ENCODE measurements at regions not wholly inside any gene's neighbourhood (a gene's known extent, or its start where the extent isn't known, plus 50 kb on each side); places are given as distances from the start of the nearest gene placed in this dataset.

- no peak for DNase-seq
Observed at GRCh38 chr3:46146548-46146947, 61.6 kb downstream of the CCR1 start.

GRCh38 chr3:46146021-46146420 is 62.1 kb downstream of the CCR1 start:
- no peak for DNase-seq

- no peak for DNase-seq
Observed at GRCh38 chr3:46145147-46145546, 63.0 kb downstream of the CCR1 start.

GRCh38 chr3:46143951-46144473 is 64.1 kb downstream of the CCR1 start:
- no peak for DNase-seq

- DNase-seq: no peak
Observed at GRCh38 chr3:46141813-46142212, 66.3 kb downstream of the CCR1 start.

GRCh38 chr3:46138581-46138980 is 69.5 kb downstream of the CCR1 start:
- DNase-seq: no peak

- no peak for DNase-seq
Observed at GRCh38 chr3:46135475-46135874, 72.6 kb downstream of the CCR1 start.

- DNase-seq: no peak
Observed at GRCh38 chr3:46133285-46133684, 74.8 kb downstream of the CCR1 start.

- DNase-seq: no peak
Observed at GRCh38 chr3:46132565-46132964, 75.5 kb downstream of the CCR1 start.

- DNase-seq: no peak
Observed at GRCh38 chr3:46131884-46132450, 76.1 kb downstream of the CCR1 start.

GRCh38 chr3:46130631-46131310 is 77.3 kb downstream of the CCR1 start:
- DNase-seq: no peak

- DNase-seq: no peak
Observed at GRCh38 chr3:46129588-46130272, 78.4 kb downstream of the CCR1 start.

GRCh38 chr3:46127503-46127902 is 80.6 kb downstream of the CCR1 start:
- no peak for DNase-seq

GRCh38 chr3:46124216-46125177 is 83.6 kb downstream of the CCR1 start:
- no peak for DNase-seq

- DNase-seq: no peak
Observed at GRCh38 chr3:46123646-46124045, 84.5 kb downstream of the CCR1 start.

- DNase-seq: no peak
Observed at GRCh38 chr3:46122091-46122490, 86.0 kb downstream of the CCR1 start.

GRCh38 chr3:46120983-46121382 is 87.1 kb downstream of the CCR1 start:
- no peak for DNase-seq

GRCh38 chr3:46119709-46120498 is 88.2 kb downstream of the CCR1 start:
- no peak for DNase-seq

GRCh38 chr3:46119253-46119652 is 88.9 kb downstream of the CCR1 start:
- no peak for DNase-seq

- DNase-seq: no peak
Observed at GRCh38 chr3:46116996-46117395, 89.7 kb upstream of the XCR1 start.

- DNase-seq: no peak
Observed at GRCh38 chr3:46114323-46114988, 87.2 kb upstream of the XCR1 start.

- no peak for DNase-seq
Observed at GRCh38 chr3:46113608-46114007, 86.3 kb upstream of the XCR1 start.

Data from stimulated activated CD4-positive, alpha-beta T cell treated with anti-CD3 and anti-CD28 coated beads, Interleukin-4, amount 100 ng/mL, for 1 hour (primary cell).